ENCODE measurements at regions not wholly inside any gene's neighbourhood (a gene's known extent, or its start where the extent isn't known, plus 50 kb on each side); places are given as distances from the start of the nearest gene placed in this dataset.

DNA sequence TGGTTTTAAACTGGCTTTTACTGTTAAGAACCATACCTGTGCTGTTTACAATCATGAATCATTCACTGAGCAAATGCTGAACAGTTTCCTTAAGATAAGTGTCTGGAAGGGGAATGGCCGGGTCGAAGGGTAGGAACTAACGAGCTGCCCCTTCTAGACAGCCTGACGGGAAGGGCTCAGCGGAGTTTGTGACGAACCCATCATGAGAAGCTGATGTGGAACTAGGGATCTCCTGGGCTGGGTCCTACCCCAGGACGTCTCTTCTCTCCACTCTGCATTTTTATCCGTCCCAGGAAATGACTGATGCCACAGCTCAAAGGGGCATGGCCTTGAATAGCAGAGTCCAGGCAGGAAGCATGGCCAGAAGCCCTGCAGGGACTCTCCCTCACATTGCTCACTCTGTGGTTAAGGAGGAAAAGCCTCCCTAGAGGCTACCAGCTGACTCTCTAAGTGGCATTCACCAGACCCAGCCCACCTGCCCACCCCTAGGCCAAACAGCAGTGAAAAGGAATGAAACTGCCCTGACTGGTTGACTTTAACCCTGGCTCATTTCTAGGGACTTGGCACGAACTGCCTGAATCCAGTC is 112.0 kb downstream of the PFKFB3 start:
- no peak for TF ChIP-seq EZH2 (IDR thresholded peaks at IDR 0.05; ENCODE audit: insufficient read depth, poor library complexity, severe bottlenecking)
- no peak for TF ChIP-seq EZH2phosphoT487 (IDR thresholded peaks at IDR 0.05; ENCODE audit: insufficient read depth, low read depth)
